ENCODE measurements at regions not wholly inside any gene's neighbourhood (a gene's known extent, or its start where the extent isn't known, plus 50 kb on each side); places are given as distances from the start of the nearest gene placed in this dataset.

- TF ChIP-seq, protein P1, sequence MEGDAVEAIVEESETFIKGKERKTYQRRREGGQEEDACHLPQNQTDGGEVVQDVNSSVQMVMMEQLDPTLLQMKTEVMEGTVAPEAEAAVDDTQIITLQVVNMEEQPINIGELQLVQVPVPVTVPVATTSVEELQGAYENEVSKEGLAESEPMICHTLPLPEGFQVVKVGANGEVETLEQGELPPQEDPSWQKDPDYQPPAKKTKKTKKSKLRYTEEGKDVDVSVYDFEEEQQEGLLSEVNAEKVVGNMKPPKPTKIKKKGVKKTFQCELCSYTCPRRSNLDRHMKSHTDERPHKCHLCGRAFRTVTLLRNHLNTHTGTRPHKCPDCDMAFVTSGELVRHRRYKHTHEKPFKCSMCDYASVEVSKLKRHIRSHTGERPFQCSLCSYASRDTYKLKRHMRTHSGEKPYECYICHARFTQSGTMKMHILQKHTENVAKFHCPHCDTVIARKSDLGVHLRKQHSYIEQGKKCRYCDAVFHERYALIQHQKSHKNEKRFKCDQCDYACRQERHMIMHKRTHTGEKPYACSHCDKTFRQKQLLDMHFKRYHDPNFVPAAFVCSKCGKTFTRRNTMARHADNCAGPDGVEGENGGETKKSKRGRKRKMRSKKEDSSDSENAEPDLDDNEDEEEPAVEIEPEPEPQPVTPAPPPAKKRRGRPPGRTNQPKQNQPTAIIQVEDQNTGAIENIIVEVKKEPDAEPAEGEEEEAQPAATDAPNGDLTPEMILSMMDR (IDR thresholded peaks at IDR 0.05) = no peak
- TF ChIP-seq POLR2AphosphoS5 (IDR thresholded peaks at IDR 0.05) (no peak), POLR2A (IDR thresholded peaks at IDR 0.05) (no peak)
Observed at GRCh38 chr7:131255242-131255641, 72.4 kb upstream of the MKLN1 start.
